GM10248 (cell line): ENCODE measurements at regions not wholly inside any gene's neighbourhood (a gene's known extent, or its start where the extent isn't known, plus 50 kb on each side); places are given as distances from the start of the nearest gene placed in this dataset.

Source experiments
- CTCF ChIA-PET: fragments of 300-600 bp; sonication (Branson Sonifier 250); formaldehyde crosslinking; extraction: SDS; loops from one replicate; lab custom pipeline; 2021; ENCODE audit warnings: antibody characterized with exemption; lab: Yijun Ruan, JAX
- POLR2A ChIA-PET: fragments of 350-650 bp; sonication (Branson Sonifier 250); formaldehyde crosslinking; extraction: SDS; loops from one replicate; lab custom pipeline; 2020; ENCODE audit warnings: antibody characterized with exemption; lab: Yijun Ruan, JAX
- DNase-seq: peaks from one replicate; pipeline ENCODE4 v3.0.0; 2012; ENCODE audit errors: extremely low spot score
- CTCF ChIP-seq: IDR thresholded peaks from 2 replicates; pipeline ENCODE4 v1.5.1; 2012; ENCODE audit warnings: mild to moderate bottlenecking, low read depth; ENCODE audit errors: extremely low read depth, missing control alignments, control extremely low read depth

DNA sequence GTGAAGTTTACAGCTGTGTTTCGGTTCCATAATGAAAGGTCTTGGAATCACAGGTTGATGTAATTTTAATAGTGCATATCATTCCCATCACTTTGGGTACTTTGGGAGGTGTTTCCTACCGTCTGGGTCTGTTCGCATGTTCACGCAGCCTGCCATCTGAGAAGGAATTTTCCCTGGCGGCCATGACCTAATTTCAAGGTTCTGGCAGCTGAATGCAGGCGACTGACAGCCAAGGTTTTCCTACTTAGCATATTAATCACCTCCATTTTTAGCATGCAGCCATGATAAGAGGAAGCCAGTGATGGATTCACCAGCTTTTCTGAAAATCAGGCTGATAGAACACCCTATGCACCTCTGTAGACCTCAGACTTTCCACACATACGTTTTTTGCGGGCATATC is 319.1 kb upstream of the TMEM229A start:
- ChIA-PET CTCF (no interaction called here), POLR2A (no interaction called here)
- DNase-seq, result no peak
- TF ChIP-seq CTCF, result no peak

- DNase-seq, result no peak
- ChIA-PET POLR2A (no interaction called here), CTCF (interaction anchor here (1.0 to 1.6 kb wide), 3 partner anchors 8 to 57 kb away, joined by 3 to 4 read pairs (median 3); no protein-coding TSS in a partner anchor)
Observed at GRCh38 chr7:124349443-124349842, 316.6 kb upstream of the TMEM229A start.

GRCh38 chr7:124338861-124339260 is 306.0 kb upstream of the TMEM229A start:
- ChIA-PET POLR2A (no interaction called here), CTCF (interaction anchor here (1.0 to 1.6 kb wide), 2 partner anchors 21 to 30 kb away, joined by 3 to 4 read pairs; no protein-coding TSS in a partner anchor)
- DNase-seq, result no peak
- TF ChIP-seq CTCF, result no peak

More at GRCh38 chr7:124349443-124349842, 316.6 kb upstream of the TMEM229A start:
- TF ChIP-seq CTCF, result no peak

- DNase-seq, result no peak
- TF ChIP-seq CTCF, result no peak
- CTCF ChIA-PET, result no interaction called here
- POLR2A ChIA-PET, result no interaction called here
Observed at GRCh38 chr7:124330731-124331407, 298.0 kb upstream of the TMEM229A start.

DNA sequence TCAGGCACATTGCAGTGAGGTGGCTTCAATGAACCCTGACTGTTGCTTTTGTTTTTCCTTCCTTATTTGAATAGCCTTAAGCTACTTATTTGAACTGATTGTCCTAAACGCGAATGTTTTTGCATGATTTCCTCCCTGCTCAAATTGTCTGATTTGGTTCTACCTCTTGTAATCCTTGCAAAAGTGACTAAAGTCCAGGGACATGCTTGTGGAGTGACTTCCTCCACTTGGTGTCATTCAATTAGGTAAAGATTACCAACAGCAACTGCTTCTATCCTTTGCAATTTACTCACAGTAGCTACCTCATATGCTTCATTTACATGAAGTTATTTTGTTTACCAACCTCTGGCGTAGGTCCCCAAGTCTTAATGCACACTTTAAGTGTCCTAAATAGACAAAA is 295.9 kb upstream of the TMEM229A start:
- POLR2A ChIA-PET, result no interaction called here
- DNase-seq, result no peak
- CTCF ChIA-PET, result no interaction called here
- TF ChIP-seq CTCF, result no peak

GRCh38 chr7:124324262-124324661 is 291.4 kb upstream of the TMEM229A start:
- no peak for TF ChIP-seq CTCF
- ChIA-PET CTCF (no interaction called here), POLR2A (no interaction called here)
- DNase-seq, result no peak
